Neutrophil (primary cell): ENCODE measurements at regions not wholly inside any gene's neighbourhood (a gene's known extent, or its start where the extent isn't known, plus 50 kb on each side); places are given as distances from the start of the nearest gene placed in this dataset.

ENCODE experiments used
- H3K27ac ChIP-seq: fragments of 200-600 bp; sonication (generic); 2 replicates; pipeline ENCODE4 v1.5.1; 2016; ENCODE audit warnings: mild to moderate bottlenecking, moderate library complexity
- H3K27me3 ChIP-seq: fragments of 200-600 bp; sonication (generic); 2 replicates; pipeline ENCODE4 v1.6.0; 2016; ENCODE audit warnings: mild to moderate bottlenecking
- H3K36me3 ChIP-seq: fragments of 200-600 bp; sonication (generic); 2 replicates; pipeline ENCODE4 v1.5.1; 2017
- H3K4me1 ChIP-seq, 2 experiments: fragments of 200-600 bp in 1 of 2; sonication (generic) in 1 of 2; 1 replicate in 1 of 2; 2 replicates in 1 of 2; pipeline versions ENCODE4 v1.5.1 to v1.6.1; 2013 to 2016; ENCODE audit warnings: low read depth in 1 of 2, low read length in 1 of 2, mild to moderate bottlenecking in 1 of 2, moderate library complexity in 1 of 2; ENCODE audit not compliant: control insufficient read depth in 1 of 2, insufficient read depth in 1 of 2
- H3K4me3 ChIP-seq, 2 experiments: fragments of 200-600 bp in 1 of 2; sonication (generic) in 1 of 2; 1 replicate in 1 of 2; 2 replicates in 1 of 2; pipeline ENCODE4 v1.5.1; 2013 to 2016; ENCODE audit warnings: low read depth in 1 of 2, low read length in 1 of 2, mild to moderate bottlenecking in 1 of 2, moderate library complexity in 1 of 2
- H3K9me3 ChIP-seq: fragments of 200-600 bp; sonication (generic); 2 replicates; pipeline ENCODE4 v1.5.1; 2016
- CTCF ChIP-seq: fragments of 200-600 bp; sonication (generic); IDR thresholded peaks from 2 replicates; pipeline ENCODE4 v1.5.1; 2016; ENCODE audit warnings: antibody characterized with exemption

GRCh38 chr4:157980158-157980557 is 192.7 kb downstream of the GASK1B start:
- no peak overlapping the region for H3K4me3 ChIP-seq
- no peaks in the 10 kb centered on the region for H3K9me3 ChIP-seq
- H3K27ac ChIP-seq = no peak overlapping the region
- TF ChIP-seq CTCF = no peak
- H3K36me3 ChIP-seq = no peaks in the 10 kb centered on the region
- H3K4me1 ChIP-seq = peaks cover 16 to 17% of the 10 kb centered on the region in 2 experiments
- H3K27me3 ChIP-seq = peaks cover 11% of the 10 kb centered on the region

- H3K4me3 ChIP-seq = no peak overlapping the region
- no peak overlapping the region for H3K27ac ChIP-seq
Measured at GRCh38 chr4:157978680-157979361, 194.0 kb downstream of the GASK1B start.

GRCh38 chr4:157977086-157977485 is 195.7 kb downstream of the GASK1B start:
- no peak overlapping the region for H3K4me3 ChIP-seq
- H3K27me3 ChIP-seq = peaks cover 11% of the 10 kb centered on the region
- H3K4me1 ChIP-seq = peaks cover 0 to 3% of the 10 kb centered on the region in 2 experiments
- TF ChIP-seq CTCF = no peak
- no peaks in the 10 kb centered on the region for H3K36me3 ChIP-seq
- H3K27ac ChIP-seq = no peak overlapping the region
- no peaks in the 10 kb centered on the region for H3K9me3 ChIP-seq

More at GRCh38 chr4:157978680-157979361, 194.0 kb downstream of the GASK1B start:
- Histone ChIP-seq H3K4me1 (peaks cover 13 to 15% of the 10 kb centered on the region in 2 experiments), H3K27me3 (peaks cover 11% of the 10 kb centered on the region), H3K9me3 (no peaks in the 10 kb centered on the region), H3K36me3 (no peaks in the 10 kb centered on the region)
- peak; percentile 45 for TF ChIP-seq CTCF

- no peak for TF ChIP-seq CTCF
- no peaks in the 10 kb centered on the region for H3K36me3 ChIP-seq
- no peak overlapping the region for H3K4me3 ChIP-seq
- H3K9me3 ChIP-seq = no peaks in the 10 kb centered on the region
- H3K27me3 ChIP-seq = peaks cover 11% of the 10 kb centered on the region
- H3K4me1 ChIP-seq = no peaks in the 10 kb centered on the region
- H3K27ac ChIP-seq = no peak overlapping the region
Measured at GRCh38 chr4:157973297-157973696, 199.5 kb downstream of the GASK1B start.

GRCh38 chr4:157964463-157964862 is 208.4 kb downstream of the GASK1B start:
- TF ChIP-seq CTCF = no peak
- H3K9me3 ChIP-seq = no peaks in the 10 kb centered on the region
- no peaks in the 10 kb centered on the region for H3K27me3 ChIP-seq
- no peak overlapping the region for H3K27ac ChIP-seq
- H3K4me1 ChIP-seq = no peaks in the 10 kb centered on the region
- H3K4me3 ChIP-seq = no peak overlapping the region
- H3K36me3 ChIP-seq = no peaks in the 10 kb centered on the region
